ENCODE measurements at regions not wholly inside any gene's neighbourhood (a gene's known extent, or its start where the extent isn't known, plus 50 kb on each side); places are given as distances from the start of the nearest gene placed in this dataset.

- Histone ChIP-seq H3K4me3 (replicated peaks in 1 of 3; ENCODE audit: insufficient read depth in 1 of 3, low read depth in 1 of 3, low read length in 3 of 3) (no peak overlapping the region), H3K9me3 (replicated peaks; ENCODE audit: control insufficient read depth, insufficient read depth, low read length) (no peaks in the 10 kb centered on the region), H3K27me3 (ENCODE audit: control insufficient read depth in 2 of 2, insufficient read depth in 2 of 2, low read length in 2 of 2) (no peaks in the 10 kb centered on the region), H3K4me1 (ENCODE audit: control insufficient read depth, extremely low read depth, insufficient read depth, low read length) (no peaks in the 10 kb centered on the region), H3K9ac (replicated peaks; ENCODE audit: extremely low read depth, insufficient read depth, low read length) (no peak overlapping the region), H3K27ac (ENCODE audit: insufficient read depth, low read depth, low read length) (no peak overlapping the region), H4K20me1 (replicated peaks; ENCODE audit: control insufficient read depth, extremely low read depth, insufficient read depth, low read length) (no peaks in the 10 kb centered on the region), H3K79me2 (ENCODE audit: control insufficient read depth, insufficient read depth, low read length) (no peaks in the 10 kb centered on the region), H3K9me1 (replicated peaks; ENCODE audit: control insufficient read depth, extremely low read depth, insufficient read depth, low read length) (no peaks in the 10 kb centered on the region), H2AFZ (ENCODE audit: low read depth, low read length) (no peak overlapping the region), H3K36me3 (ENCODE audit: control insufficient read depth in 2 of 2, extremely low read depth in 1 of 2, insufficient read depth in 2 of 2, low read length in 2 of 2) (no peaks in the 10 kb centered on the region), H3K4me2 (ENCODE audit: insufficient read depth, low read length) (no peak overlapping the region)
- no peak for FAIRE-seq
- TF ChIP-seq, protein P1, sequence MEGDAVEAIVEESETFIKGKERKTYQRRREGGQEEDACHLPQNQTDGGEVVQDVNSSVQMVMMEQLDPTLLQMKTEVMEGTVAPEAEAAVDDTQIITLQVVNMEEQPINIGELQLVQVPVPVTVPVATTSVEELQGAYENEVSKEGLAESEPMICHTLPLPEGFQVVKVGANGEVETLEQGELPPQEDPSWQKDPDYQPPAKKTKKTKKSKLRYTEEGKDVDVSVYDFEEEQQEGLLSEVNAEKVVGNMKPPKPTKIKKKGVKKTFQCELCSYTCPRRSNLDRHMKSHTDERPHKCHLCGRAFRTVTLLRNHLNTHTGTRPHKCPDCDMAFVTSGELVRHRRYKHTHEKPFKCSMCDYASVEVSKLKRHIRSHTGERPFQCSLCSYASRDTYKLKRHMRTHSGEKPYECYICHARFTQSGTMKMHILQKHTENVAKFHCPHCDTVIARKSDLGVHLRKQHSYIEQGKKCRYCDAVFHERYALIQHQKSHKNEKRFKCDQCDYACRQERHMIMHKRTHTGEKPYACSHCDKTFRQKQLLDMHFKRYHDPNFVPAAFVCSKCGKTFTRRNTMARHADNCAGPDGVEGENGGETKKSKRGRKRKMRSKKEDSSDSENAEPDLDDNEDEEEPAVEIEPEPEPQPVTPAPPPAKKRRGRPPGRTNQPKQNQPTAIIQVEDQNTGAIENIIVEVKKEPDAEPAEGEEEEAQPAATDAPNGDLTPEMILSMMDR (IDR thresholded peaks at IDR 0.05; ENCODE audit: extremely low read depth in 1 of 2, insufficient read depth in 1 of 2, low read depth in 1 of 2, low read length in 2 of 2): no peak
- TF ChIP-seq MAX (IDR thresholded peaks at IDR 0.05; ENCODE audit: insufficient read depth, insufficient read length) (no peak), FOS (IDR thresholded peaks at IDR 0.05; ENCODE audit: borderline replicate concordance, insufficient read depth, low read length) (no peak), GATA2 (IDR thresholded peaks at IDR 0.05; ENCODE audit: insufficient read depth, insufficient read length, low read depth, low read length) (no peak), MYC (IDR thresholded peaks at IDR 0.05; ENCODE audit: low read depth, low read length) (no peak), JUN (IDR thresholded peaks at IDR 0.05; ENCODE audit: borderline replicate concordance, insufficient read depth, insufficient read length, low read depth) (no peak), POLR2A (IDR thresholded peaks at IDR 0.05; ENCODE audit: low read depth, low read length) (no peak), POLR2AphosphoS5 (IDR thresholded peaks at IDR 0.05; ENCODE audit: insufficient read depth, low read depth, low read length) (no peak), EZH2 (IDR thresholded peaks at IDR 0.05; ENCODE audit: borderline replicate concordance, low read depth, low read length, severe bottlenecking) (no peak)
- intact Hi-C loops (cut with micrococcal nuclease): no loop called here
- no TSS peak for BruUV-seq (replicated peaks)
- no peak for DNase-seq (ENCODE audit: low read depth, low spot score)
- CTCF ChIA-PET: no interaction called here
- dilution Hi-C loops (cut with MboI; ENCODE audit: extremely low pct_ligation_motif_present, low sequenced_read_pairs): no loop called here
- POLR2A ChIA-PET: no interaction called here
Measured at GRCh38 chr5:102077920-102078319, 218.2 kb downstream of the SLCO4C1 start.
